ENCODE measurements at regions not wholly inside any gene's neighbourhood (a gene's known extent, or its start where the extent isn't known, plus 50 kb on each side); places are given as distances from the start of the nearest gene placed in this dataset.

DNA sequence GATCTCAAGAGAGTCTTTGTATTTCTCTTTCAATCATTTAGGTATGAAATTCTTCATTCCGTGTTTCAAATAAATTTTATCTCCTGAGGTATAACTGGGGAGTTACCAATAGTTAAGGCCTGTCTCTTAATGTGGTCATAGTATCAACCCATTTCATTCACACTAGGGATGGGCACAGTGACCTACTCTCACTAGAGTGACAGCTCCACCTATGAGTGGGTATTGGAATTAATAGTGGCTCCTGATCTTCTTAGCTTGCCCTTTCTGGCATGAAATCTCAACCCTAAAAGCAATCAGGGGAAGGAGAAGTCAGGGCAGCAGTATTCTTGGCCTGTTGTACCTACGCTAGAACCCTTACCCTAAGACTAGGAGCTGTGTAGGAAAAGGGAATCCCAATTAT is 507.7 kb downstream of the FAM181B start:
- Mint-ChIP-seq H3K4me1 (ENCODE audit: unreplicated experiment) (no peaks in the 10 kb centered on the region), H3K27ac (ENCODE audit: unreplicated experiment) (no peak overlapping the region), H3K4me3 (ENCODE audit: unreplicated experiment) (no peak overlapping the region), H3K9me3 (ENCODE audit: unreplicated experiment) (peaks cover 6% of the 10 kb centered on the region), H3K27me3 (ENCODE audit: unreplicated experiment) (no peaks in the 10 kb centered on the region), H3K36me3 (ENCODE audit: low read depth, unreplicated experiment) (no peaks in the 10 kb centered on the region)
- no peak for DNase-seq (ENCODE audit: low spot score)
- TF ChIP-seq, protein P1, sequence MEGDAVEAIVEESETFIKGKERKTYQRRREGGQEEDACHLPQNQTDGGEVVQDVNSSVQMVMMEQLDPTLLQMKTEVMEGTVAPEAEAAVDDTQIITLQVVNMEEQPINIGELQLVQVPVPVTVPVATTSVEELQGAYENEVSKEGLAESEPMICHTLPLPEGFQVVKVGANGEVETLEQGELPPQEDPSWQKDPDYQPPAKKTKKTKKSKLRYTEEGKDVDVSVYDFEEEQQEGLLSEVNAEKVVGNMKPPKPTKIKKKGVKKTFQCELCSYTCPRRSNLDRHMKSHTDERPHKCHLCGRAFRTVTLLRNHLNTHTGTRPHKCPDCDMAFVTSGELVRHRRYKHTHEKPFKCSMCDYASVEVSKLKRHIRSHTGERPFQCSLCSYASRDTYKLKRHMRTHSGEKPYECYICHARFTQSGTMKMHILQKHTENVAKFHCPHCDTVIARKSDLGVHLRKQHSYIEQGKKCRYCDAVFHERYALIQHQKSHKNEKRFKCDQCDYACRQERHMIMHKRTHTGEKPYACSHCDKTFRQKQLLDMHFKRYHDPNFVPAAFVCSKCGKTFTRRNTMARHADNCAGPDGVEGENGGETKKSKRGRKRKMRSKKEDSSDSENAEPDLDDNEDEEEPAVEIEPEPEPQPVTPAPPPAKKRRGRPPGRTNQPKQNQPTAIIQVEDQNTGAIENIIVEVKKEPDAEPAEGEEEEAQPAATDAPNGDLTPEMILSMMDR (IDR thresholded peaks at IDR 0.05; ENCODE audit: unreplicated experiment) = no peak

GRCh38 chr11:82225502-82225901 is 508.2 kb downstream of the FAM181B start:
- TF ChIP-seq, protein P1 (IDR thresholded peaks at IDR 0.05; ENCODE audit: unreplicated experiment) = no peak
- Mint-ChIP-seq H3K4me3 (ENCODE audit: unreplicated experiment) (no peak overlapping the region), H3K4me1 (ENCODE audit: unreplicated experiment) (no peaks in the 10 kb centered on the region), H3K36me3 (ENCODE audit: low read depth, unreplicated experiment) (no peaks in the 10 kb centered on the region), H3K27ac (ENCODE audit: unreplicated experiment) (no peak overlapping the region), H3K27me3 (ENCODE audit: unreplicated experiment) (no peaks in the 10 kb centered on the region), H3K9me3 (ENCODE audit: unreplicated experiment) (peaks cover 6% of the 10 kb centered on the region)
- no peak for DNase-seq (ENCODE audit: low spot score)

DNA sequence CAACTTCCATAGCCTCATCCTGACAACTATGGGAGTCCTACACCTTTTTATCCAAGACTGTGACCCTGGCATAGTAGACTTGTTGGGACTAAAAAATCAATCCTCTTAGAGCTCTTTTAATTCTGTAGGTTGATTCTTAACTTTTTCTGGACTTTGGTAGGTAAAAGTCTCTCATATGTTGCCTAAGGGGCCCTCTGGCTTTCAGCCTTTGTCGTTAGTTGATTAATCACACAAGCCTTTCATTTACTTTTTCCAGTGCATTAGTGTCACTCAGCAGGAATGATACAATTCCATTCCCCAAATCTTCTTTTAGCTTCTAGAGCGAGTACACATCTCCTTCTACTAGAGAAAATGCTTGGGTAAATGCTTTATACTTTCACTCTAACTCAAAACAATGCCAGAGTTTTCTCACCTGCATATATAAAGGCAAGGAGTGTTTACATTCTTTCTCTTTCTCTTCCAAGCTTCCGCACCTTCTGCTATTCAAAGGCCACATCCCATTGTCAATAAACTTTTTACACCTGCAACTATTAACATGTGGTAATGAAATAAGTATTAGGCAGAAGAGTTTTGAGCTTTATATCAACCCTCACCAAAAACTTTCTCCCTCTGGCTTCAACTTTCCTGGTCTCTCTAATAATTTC is 516.6 kb downstream of the FAM181B start:
- no peak for DNase-seq (ENCODE audit: low spot score)
- Mint-ChIP-seq H3K9me3 (ENCODE audit: unreplicated experiment) (no peaks in the 10 kb centered on the region), H3K27ac (ENCODE audit: unreplicated experiment) (no peak overlapping the region), H3K27me3 (ENCODE audit: unreplicated experiment) (no peaks in the 10 kb centered on the region), H3K36me3 (ENCODE audit: low read depth, unreplicated experiment) (no peaks in the 10 kb centered on the region), H3K4me3 (ENCODE audit: unreplicated experiment) (no peak overlapping the region), H3K4me1 (ENCODE audit: unreplicated experiment) (no peaks in the 10 kb centered on the region)
- TF ChIP-seq, protein P1 (IDR thresholded peaks at IDR 0.05; ENCODE audit: unreplicated experiment) = no peak

- Mint-ChIP-seq H3K9me3 (ENCODE audit: unreplicated experiment) (no peaks in the 10 kb centered on the region), H3K27me3 (ENCODE audit: unreplicated experiment) (no peaks in the 10 kb centered on the region), H3K27ac (ENCODE audit: unreplicated experiment) (no peak overlapping the region), H3K4me3 (ENCODE audit: unreplicated experiment) (no peak overlapping the region), H3K36me3 (ENCODE audit: low read depth, unreplicated experiment) (no peaks in the 10 kb centered on the region), H3K4me1 (ENCODE audit: unreplicated experiment) (no peaks in the 10 kb centered on the region)
- TF ChIP-seq, protein P1 (IDR thresholded peaks at IDR 0.05; ENCODE audit: unreplicated experiment) = no peak
- DNase-seq (ENCODE audit: low spot score) = no peak
Measured at GRCh38 chr11:82210011-82210410, 523.7 kb downstream of the FAM181B start.

GRCh38 chr11:82195283-82195682 is 538.4 kb downstream of the FAM181B start:
- Mint-ChIP-seq H3K4me1 (ENCODE audit: unreplicated experiment) (no peaks in the 10 kb centered on the region), H3K9me3 (ENCODE audit: unreplicated experiment) (no peaks in the 10 kb centered on the region), H3K27ac (ENCODE audit: unreplicated experiment) (no peak overlapping the region), H3K36me3 (ENCODE audit: low read depth, unreplicated experiment) (no peaks in the 10 kb centered on the region), H3K4me3 (ENCODE audit: unreplicated experiment) (no peak overlapping the region), H3K27me3 (ENCODE audit: unreplicated experiment) (no peaks in the 10 kb centered on the region)
- DNase-seq (ENCODE audit: low spot score) = no peak
- TF ChIP-seq, protein P1 (IDR thresholded peaks at IDR 0.05; ENCODE audit: unreplicated experiment) = no peak
